Right kidney (tissue), 1 donor: ENCODE measurements at regions not wholly inside any gene's neighbourhood (a gene's known extent, or its start where the extent isn't known, plus 50 kb on each side); places are given as distances from the start of the nearest gene placed in this dataset.

Source experiments
- DNase-seq: peaks from one replicate; pipeline ENCODE4 v3.0.0-alpha.2; 2016

- no peak for DNase-seq
Observed at GRCh38 chr4:3382251-3382650, 59.5 kb upstream of the HGFAC start.

GRCh38 chr4:3384391-3384770 is 57.4 kb upstream of the HGFAC start:
- no peak for DNase-seq

- DNase-seq, result no peak
Observed at GRCh38 chr4:3384771-3385710, 56.7 kb upstream of the HGFAC start.

GRCh38 chr4:3385711-3386420 is 55.9 kb upstream of the HGFAC start:
- DNase-seq, result no peak

GRCh38 chr4:3386526-3386925 is 55.2 kb upstream of the HGFAC start:
- no peak for DNase-seq

GRCh38 chr4:3387154-3387942 is 54.4 kb upstream of the HGFAC start:
- no peak for DNase-seq

GRCh38 chr4:3387943-3388361 is 53.8 kb upstream of the HGFAC start:
- peak; percentile 53 for DNase-seq

- peak; percentile 78 for DNase-seq
Observed at GRCh38 chr4:3388471-3389232, 53.1 kb upstream of the HGFAC start.

- DNase-seq, result peak; percentile 73
Observed at GRCh38 chr4:3389233-3390215, 52.2 kb upstream of the HGFAC start.

- peak; percentile 37 for DNase-seq
Observed at GRCh38 chr4:3390288-3390811, 51.4 kb upstream of the HGFAC start.

GRCh38 chr4:3391422-3391821 is 50.3 kb upstream of the HGFAC start:
- no peak for DNase-seq
